ENCODE measurements at regions not wholly inside any gene's neighbourhood (a gene's known extent, or its start where the extent isn't known, plus 50 kb on each side); places are given as distances from the start of the nearest gene placed in this dataset.

DNA sequence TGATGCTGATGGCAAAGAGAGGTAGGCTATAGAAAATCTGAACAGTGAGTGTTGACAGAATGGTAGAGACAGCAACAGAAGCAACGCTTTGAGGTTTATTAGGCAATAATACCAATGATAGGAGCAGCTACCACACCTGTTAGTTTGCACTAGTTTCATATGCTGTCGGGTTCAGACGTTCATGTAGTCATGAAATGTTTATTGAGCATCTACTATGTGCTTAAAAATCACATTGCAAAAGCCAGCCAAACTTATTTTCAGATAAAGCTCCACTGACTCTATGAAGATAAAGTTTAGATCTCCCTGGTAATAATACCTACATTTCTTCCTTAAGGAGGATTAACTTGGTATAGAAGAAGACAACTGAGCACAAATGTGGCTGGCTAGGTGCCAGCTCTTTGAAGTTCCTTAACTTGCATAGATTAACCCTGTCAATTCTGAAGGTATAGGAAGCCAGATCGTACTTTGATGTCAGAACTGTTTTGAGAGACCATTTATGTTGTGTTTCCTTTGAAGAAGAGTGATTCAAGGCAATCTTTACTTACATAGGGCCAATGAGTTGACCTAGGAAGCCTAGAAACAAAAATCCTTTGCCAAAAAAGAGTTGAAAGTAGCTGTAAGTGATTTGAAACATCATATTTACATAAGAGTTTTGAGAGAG, 71.5 kb downstream of the DISP1 start:
- Mint-ChIP-seq H3K4me3 (ENCODE audit: unreplicated experiment) (no peak overlapping the region), H3K9me3 (ENCODE audit: unreplicated experiment) (no peaks in the 10 kb centered on the region), H3K4me1 (ENCODE audit: unreplicated experiment) (peaks cover 2% of the 10 kb centered on the region), H3K36me3 (ENCODE audit: low read depth, unreplicated experiment) (no peaks in the 10 kb centered on the region), H3K27ac (ENCODE audit: unreplicated experiment) (no peak overlapping the region), H3K27me3 (ENCODE audit: unreplicated experiment) (no peaks in the 10 kb centered on the region)
- TF ChIP-seq, protein P1, sequence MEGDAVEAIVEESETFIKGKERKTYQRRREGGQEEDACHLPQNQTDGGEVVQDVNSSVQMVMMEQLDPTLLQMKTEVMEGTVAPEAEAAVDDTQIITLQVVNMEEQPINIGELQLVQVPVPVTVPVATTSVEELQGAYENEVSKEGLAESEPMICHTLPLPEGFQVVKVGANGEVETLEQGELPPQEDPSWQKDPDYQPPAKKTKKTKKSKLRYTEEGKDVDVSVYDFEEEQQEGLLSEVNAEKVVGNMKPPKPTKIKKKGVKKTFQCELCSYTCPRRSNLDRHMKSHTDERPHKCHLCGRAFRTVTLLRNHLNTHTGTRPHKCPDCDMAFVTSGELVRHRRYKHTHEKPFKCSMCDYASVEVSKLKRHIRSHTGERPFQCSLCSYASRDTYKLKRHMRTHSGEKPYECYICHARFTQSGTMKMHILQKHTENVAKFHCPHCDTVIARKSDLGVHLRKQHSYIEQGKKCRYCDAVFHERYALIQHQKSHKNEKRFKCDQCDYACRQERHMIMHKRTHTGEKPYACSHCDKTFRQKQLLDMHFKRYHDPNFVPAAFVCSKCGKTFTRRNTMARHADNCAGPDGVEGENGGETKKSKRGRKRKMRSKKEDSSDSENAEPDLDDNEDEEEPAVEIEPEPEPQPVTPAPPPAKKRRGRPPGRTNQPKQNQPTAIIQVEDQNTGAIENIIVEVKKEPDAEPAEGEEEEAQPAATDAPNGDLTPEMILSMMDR (IDR thresholded peaks at IDR 0.05; ENCODE audit: unreplicated experiment), result no peak
- no peak for DNase-seq (ENCODE audit: low spot score)

DNA sequence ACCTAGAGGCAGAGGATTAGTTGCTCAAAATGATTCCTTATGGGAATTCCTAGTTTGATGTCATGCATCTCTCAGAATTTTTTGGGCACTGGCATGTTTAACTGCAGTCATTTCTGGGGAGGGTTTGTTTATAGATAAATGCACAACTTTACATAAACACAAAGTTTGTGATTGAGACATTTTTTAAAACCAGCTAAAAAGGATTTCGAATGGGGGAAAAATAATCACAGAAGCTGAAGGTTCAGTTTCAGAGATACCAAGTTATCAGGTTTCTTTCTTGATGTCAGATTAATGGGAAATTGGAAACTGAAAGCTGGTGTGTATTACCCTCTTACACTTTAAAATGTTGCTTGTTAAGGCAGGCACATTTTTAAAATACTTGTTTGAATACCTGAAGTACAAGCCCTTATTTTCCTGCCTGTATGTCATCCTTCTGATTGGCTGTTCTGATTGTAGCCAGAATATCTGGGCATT, 72.1 kb downstream of the DISP1 start:
- Mint-ChIP-seq H3K27me3 (ENCODE audit: unreplicated experiment) (no peaks in the 10 kb centered on the region), H3K27ac (ENCODE audit: unreplicated experiment) (no peak overlapping the region), H3K4me1 (ENCODE audit: unreplicated experiment) (peaks cover 2% of the 10 kb centered on the region), H3K9me3 (ENCODE audit: unreplicated experiment) (no peaks in the 10 kb centered on the region), H3K4me3 (ENCODE audit: unreplicated experiment) (no peak overlapping the region), H3K36me3 (ENCODE audit: low read depth, unreplicated experiment) (no peaks in the 10 kb centered on the region)
- no peak for DNase-seq (ENCODE audit: low spot score)
- TF ChIP-seq, protein P1 (IDR thresholded peaks at IDR 0.05; ENCODE audit: unreplicated experiment), result no peak

DNA sequence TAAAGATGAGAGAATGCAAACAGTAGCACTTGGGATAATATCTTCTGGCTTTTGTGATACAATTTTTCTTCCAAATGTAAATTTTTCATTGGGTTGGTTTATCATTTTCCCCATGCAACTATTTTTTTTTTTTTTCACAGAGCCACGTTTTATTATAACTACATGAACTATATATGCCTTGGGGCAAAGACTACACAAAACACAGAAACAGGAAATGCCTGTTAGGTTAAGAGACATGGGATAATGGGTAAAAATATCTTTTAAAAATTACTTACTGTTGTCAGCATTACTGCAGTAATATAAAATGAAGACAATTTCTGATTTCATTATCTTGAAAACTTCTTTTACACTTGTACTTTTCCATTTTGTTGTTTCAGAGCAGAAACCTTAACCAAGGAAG, 74.6 kb downstream of the DISP1 start:
- Mint-ChIP-seq H3K4me3 (ENCODE audit: unreplicated experiment) (no peak overlapping the region), H3K27ac (ENCODE audit: unreplicated experiment) (peak overlapping the region; percentile 11), H3K27me3 (ENCODE audit: unreplicated experiment) (no peaks in the 10 kb centered on the region), H3K36me3 (ENCODE audit: low read depth, unreplicated experiment) (no peaks in the 10 kb centered on the region), H3K9me3 (ENCODE audit: unreplicated experiment) (no peaks in the 10 kb centered on the region), H3K4me1 (ENCODE audit: unreplicated experiment) (peaks cover 5% of the 10 kb centered on the region)
- no peak for DNase-seq (ENCODE audit: low spot score)
- TF ChIP-seq, protein P1 (IDR thresholded peaks at IDR 0.05; ENCODE audit: unreplicated experiment), result no peak

DNA sequence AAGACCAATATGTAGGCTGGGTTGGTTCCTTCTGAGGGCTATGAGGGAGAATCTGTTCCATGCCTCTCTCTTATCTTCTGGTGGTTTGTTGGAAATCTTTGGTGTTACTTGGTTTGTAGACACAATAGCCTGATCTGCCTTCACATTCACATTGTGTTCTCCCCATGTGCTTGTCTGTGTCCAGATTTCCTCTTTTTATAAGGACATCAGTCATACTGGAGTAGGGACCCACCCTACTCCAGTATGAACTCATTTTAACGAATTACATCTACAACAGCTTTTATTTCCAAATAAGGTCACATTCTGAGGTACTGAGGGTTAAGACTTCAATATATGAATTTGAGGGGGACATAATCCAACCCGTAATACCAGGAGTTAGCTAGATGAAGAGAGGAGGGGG, 75.9 kb downstream of the DISP1 start:
- H3K4me1 Mint-ChIP-seq (ENCODE audit: unreplicated experiment), result peaks cover 5% of the 10 kb centered on the region
- H3K4me3 Mint-ChIP-seq (ENCODE audit: unreplicated experiment), result no peak overlapping the region
- H3K9me3 Mint-ChIP-seq (ENCODE audit: unreplicated experiment), result no peaks in the 10 kb centered on the region
- no peak for DNase-seq (ENCODE audit: low spot score)
- no peaks in the 10 kb centered on the region for H3K36me3 Mint-ChIP-seq (ENCODE audit: low read depth, unreplicated experiment)
- no peaks in the 10 kb centered on the region for H3K27me3 Mint-ChIP-seq (ENCODE audit: unreplicated experiment)
- no peak overlapping the region for H3K27ac Mint-ChIP-seq (ENCODE audit: unreplicated experiment)
- TF ChIP-seq, protein P1 (IDR thresholded peaks at IDR 0.05; ENCODE audit: unreplicated experiment), result no peak

DNA sequence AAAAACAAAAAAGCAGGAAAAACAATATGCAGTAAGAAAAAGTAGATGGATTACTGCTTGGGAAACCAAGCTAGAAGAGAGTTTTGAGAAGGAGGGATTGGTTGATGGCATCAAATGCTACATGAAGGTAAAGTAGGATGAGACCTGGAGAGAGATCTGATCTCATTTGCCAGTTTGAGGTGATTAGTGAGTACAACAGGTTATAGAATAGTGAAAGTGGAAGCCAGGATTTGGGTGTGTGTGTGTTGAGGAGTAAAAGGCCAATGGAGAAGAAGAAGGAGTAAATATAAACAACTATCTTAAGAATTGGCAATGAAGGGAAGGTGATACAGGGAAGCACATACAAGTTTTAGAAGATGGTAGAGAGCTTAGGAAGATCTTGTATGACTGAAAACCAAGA, 76.7 kb downstream of the DISP1 start:
- H3K27me3 Mint-ChIP-seq (ENCODE audit: unreplicated experiment), result no peaks in the 10 kb centered on the region
- DNase-seq (ENCODE audit: low spot score), result no peak
- H3K9me3 Mint-ChIP-seq (ENCODE audit: unreplicated experiment), result no peaks in the 10 kb centered on the region
- no peaks in the 10 kb centered on the region for H3K36me3 Mint-ChIP-seq (ENCODE audit: low read depth, unreplicated experiment)
- no peak overlapping the region for H3K4me3 Mint-ChIP-seq (ENCODE audit: unreplicated experiment)
- TF ChIP-seq, protein P1 (IDR thresholded peaks at IDR 0.05; ENCODE audit: unreplicated experiment), result no peak
- H3K27ac Mint-ChIP-seq (ENCODE audit: unreplicated experiment), result no peak overlapping the region
- H3K4me1 Mint-ChIP-seq (ENCODE audit: unreplicated experiment), result peaks cover 5% of the 10 kb centered on the region
